NCI-H748 treated with DMSO at 0.1 percent for 48 hours (cell line): ENCODE measurements at regions not wholly inside any gene's neighbourhood (a gene's known extent, or its start where the extent isn't known, plus 50 kb on each side); places are given as distances from the start of the nearest gene placed in this dataset.
"Not testable (repeated sequence)": the region's sequence is repeated elsewhere in the genome, so short reads cannot be mapped to it uniquely, and the experiment has no call there.

Source experiments
- DNase-seq: peaks from one replicate; lab custom pipeline; 2025; lab: John Stamatoyannopoulos, UW

DNA sequence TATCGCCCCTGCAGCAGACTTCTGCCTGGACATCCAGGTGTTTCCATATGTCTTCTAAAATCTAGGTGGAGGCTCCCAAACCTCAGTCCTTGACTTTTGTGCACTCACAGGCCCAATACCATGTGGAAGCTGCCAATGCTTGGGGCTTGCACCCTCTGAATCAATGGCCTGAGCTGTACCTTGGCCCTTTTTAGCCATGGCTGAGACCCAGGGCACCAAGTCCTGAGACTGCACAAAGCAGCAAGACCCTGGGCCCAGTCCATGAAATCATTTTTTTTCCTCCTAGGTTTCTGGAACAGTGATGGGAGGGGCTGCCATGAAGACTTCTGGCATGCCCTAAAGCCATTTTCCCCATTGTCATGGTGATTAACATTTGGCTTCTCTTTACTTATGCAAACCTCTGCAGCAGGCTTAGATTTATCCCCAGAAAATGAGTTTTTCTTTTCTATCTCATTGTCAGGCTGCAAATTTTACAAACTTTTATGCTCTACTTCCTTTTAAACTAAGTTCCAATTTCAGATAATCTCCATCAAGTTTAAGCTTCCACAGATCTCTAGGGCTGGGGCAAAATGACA lies 1445.8 kb upstream of the FLRT2 start:
- DNase-seq: no peak

DNA sequence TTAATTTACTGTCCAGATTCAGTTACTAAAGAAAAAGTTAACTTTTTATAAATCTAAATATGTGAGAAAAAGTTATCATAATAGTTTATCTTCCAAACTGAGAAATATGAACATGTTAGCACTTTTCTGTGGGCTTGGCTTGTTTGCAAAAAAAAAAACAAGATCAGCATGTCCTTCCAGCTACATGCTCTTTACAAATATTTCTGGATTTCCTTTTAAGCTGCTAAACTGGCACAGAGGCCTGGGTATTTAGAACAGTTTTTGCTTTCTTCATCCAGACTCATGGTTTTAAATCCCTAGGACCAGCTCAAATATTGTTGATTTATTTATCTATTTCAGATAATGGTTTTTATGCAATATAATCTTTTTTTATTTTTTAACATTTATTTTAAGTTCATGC lies 1444.5 kb upstream of the FLRT2 start:
- DNase-seq: no peak

DNA sequence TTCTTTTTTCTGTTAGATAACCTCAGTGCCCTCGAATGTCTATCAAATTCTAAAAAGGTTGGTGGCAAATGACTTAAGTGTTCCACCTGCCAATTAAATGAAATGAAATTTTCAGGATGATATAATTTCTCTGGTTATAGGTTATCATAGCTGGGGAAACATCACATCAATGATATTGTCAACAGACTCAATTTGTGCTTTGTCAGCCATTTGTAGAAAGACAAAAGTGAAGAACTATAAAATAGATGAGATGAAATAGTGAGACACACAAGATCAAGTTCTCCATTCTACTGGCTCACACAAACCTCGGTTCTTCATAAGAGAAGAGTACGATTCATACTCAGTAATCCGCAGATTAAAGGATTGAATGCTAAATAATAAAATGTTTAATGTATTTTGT lies 1443.2 kb upstream of the FLRT2 start:
- no peak for DNase-seq

DNA sequence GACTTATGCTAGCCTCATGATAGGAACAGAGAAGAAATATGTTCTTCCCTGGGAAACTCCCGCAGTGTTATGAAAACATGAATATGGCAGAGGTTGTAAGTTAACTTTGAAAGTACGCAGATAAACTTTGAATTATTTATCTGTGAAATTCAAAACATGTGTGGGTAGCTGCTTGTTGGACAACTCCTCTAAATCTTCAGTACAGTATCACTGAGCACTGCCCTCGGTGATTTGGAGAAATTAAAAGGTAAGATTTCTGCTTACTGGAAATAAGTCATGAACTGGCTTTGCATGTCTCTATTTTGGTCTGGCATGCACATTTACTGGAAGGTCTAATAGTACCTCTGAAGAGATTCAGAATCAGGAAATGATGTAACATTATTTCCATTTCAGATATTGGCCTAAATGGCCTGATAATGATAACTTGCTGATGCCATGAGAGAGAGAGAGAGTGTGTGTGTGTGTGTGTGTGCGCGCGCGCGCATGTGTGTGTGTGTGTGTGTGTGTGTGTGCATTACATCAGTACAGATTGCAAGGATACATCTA lies 1441.9 kb upstream of the FLRT2 start:
- no peak for DNase-seq

DNA sequence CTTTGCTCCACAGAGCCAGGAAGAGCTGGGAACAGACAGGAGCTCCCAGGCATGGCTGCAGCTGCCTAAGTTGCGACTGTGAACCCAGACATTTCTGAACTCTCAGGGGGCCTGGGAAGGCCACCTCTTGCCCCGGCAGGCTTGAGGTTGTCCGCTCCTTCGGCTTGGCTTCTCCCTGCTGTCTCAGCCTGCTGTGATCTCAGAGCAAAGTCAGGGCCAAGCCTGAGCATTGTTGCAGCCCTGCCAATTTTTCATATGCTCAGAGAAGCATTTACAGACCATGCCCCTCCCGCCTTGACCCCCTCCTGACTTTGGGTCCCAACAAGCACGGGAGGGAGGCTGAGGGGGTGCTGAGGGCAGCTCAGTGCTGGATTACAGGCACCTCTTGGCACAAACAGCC lies 1439.1 kb upstream of the FLRT2 start:
- DNase-seq: no peak

DNA sequence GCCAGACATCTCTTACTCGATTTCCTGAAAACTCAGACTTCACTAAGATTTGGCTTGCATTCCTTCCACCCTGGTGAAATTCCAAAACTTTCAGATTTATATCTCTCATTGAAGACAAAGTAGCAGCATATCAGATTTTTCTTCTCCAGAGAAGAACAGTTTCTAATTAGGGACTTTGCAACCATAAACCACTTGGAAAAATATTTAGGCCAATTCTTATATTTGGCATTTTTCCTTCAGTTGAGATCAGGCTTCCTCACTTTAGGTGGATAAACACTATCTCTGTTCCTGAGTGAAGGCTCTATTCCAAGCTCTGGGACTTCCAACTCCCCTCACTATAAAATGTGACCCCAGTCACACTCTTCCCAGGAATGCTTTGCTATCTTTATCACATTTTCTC lies 1434.3 kb upstream of the FLRT2 start:
- no peak for DNase-seq

DNA sequence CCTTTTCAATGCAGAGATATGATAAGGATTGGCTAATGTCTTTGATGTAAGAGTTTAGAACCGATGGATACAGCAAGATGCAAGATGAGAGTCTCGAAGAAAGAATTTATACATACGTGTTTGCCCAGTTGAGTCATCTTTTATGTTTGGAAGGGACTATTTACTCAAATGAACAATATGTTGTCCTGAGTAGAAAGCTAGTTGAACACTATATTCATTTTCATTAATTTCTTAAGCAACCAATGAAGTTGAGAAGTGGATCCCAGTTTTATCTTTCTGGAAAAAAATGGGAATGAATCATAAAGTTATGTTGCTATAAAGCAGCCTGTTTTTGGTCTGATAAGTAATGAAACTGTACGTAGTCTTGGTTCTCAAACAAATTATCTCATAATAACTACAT lies 1431.7 kb upstream of the FLRT2 start:
- no peak for DNase-seq

DNA sequence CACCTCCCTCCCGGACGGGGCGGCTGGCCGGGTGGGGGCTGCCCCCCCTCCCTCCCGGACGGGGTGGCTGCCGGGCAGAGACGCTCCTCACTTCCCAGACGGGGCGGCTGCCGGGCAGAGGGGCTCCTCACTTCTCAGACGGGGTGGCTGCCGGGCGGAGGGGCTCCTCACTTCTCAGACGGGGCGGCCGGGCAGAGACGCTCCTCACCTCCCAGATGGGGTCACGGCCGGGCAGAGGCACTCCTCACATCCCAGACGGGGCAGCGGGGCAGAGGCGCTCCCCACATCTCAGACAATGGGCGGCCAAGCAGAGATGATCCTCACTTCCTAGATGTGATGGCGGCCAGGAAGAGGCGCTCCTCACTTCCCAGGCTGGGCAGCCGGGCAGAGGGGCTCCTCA lies 1430.4 kb upstream of the FLRT2 start:
- not testable (repeated sequence) for DNase-seq

DNA sequence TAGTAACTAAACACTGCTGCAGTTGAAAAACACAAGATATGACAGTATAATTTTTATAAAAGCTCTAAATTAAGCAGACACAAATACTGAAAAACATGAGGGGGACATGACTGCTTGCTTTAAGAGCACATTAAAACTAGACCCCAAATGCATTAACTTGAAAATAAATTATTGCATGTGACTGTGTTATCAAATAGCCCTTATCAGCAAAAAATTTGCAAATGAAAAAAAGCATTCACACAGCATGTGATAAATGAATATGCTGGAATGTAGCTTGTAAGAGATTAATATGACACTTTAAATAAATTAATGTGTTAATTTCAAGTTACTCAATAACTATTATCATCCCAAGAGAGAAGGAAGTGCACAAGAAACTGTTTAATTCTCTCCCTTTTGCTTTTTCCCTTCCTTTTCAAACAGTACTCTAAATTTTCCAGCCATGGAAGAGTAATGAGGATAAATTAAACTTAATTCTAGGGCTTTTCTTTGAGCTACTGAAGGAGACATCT lies 1422.1 kb upstream of the FLRT2 start:
- DNase-seq: no peak

DNA sequence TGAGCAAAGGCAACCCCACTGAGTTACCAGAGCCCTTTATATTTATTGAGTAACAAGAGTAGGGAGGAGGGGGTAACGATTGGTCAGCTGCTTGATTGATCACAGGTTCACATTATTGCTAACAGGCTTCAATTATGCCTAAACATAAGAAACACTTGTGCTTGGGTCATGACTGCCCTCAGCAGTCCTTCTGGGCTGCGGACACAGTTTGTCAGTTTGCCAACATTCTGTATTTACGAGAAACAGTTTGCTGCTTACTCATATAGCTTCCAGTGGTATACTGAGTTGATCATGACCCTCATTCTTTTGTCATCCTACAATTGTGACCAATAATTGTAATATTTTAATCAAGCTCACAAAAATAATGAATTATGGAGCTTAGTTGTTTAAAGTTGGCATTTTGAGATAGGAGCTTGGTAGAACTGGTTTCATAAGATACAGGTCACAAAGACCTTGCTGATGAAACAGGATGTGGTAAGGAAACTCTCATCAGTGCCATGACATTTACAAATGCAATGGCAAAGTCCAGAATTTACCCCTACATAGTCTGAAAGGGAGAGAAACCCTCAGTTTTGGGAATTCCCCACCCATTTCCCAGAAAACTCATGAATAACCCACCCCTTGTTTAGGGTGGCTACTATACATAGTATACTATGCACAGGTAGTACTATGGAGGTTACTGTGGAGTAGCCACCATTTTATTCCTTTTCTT lies 1421.0 kb upstream of the FLRT2 start:
- no peak for DNase-seq

DNA sequence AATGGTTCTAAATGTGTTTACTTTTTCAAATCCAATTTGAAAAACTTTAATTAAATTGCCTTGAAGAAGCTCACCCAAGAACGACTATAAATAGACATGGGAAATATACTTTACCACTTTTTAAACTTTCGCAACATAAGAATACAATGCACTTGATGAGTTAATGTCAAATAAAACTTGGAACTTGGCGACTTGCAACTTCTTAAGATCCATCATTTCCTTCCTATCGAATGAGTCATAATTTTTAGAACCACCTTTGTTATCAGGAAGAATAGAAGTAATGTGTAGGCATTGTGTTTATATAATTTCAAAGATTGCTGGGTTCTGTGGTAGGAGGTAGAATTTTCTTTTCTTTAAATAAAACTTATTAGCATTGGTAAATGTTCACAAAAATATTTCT lies 1417.4 kb upstream of the FLRT2 start:
- no peak for DNase-seq

DNA sequence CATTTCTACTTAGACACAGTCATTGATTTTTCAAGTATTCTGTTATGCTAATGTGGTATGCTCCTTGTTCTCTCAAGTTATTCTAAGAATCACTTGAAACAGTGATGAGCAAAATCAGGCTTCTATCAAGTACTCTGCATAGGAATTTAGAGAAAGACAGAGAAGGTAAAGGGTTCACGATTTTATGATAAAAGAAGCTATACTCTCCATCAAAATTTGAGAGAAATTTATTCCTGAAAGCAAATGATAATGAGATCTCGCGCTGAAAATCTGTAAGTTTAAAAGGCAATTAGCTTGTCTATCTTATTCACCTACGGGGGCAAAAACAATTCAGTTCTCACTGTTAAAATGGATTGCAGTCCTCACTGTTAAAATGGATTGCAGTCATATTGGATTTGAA lies 1404.3 kb upstream of the FLRT2 start:
- DNase-seq: no peak

DNA sequence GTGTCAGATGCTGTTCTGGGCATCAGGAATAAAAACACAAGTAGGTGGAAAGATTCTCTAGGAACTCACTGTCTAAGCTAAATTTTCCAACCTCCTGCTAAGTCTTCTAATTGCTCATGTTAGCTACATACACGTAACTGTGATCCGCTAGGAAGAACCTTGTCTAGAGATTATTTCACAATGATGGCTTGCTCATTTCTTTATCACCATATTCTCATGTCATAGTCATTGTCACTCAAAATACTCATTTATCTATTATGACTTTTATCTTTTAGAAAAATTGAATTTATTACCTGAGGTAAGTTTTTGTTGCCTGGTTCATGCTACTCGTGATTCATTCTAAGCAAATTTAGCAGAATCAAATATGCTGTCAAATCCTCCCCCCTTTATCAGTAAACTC lies 1402.4 kb upstream of the FLRT2 start:
- DNase-seq: no peak

DNA sequence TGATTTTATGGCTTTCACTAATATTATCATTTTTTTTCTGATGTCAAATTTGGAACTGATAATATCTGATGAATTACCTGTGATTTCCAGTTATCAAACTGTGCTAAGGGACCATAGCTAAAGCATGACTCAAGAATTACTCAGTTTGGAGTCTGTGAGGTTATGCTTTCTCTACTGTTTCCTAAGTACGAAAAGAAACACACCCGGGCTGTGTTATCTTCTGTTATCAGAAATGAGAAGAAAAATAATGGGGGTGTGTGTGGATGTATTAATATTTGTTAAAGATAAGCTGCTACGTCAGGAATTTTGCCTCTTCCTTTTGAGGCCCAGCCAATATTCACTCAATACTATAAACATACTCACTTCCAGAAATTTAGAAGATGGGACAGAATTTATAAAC lies 1401.9 kb upstream of the FLRT2 start:
- DNase-seq: no peak

DNA sequence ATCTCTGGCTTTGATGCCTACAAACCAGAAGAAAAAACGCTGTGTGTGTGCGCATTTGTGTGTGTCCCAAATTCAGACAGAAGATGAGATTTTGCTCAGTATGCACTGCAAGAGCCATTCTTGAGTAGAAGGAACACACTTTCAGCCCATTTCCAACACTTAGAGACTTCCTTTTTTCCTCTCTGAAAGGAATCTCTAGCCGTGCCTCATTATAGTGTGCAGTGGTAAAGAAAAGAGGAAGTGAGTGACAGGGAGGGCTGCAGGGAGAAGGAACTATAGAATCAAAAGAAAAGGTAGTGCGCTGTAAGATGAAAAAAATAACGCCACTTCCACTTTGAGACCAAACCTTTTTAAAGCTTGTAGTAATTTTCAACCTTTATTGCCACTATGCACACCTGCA lies 1400.9 kb upstream of the FLRT2 start:
- DNase-seq: no peak

DNA sequence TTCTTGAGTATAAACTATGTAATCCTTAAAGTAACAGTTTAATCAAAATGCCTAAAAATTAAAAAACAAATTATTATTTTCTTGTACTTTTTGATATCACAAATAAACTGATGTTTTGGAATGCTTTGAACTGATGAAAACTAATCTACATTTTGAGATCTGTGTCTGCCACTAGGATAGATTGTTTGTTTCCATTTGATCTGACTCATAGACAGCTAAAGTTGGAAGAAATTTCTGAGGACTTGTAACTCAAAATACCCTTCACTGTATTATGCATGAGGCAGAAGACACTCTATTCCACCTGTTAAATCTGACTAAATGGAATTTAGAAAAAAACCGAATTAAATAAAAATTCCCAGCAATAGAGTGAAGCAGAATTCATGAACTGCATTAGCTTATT lies 1400.0 kb upstream of the FLRT2 start:
- DNase-seq: no peak

DNA sequence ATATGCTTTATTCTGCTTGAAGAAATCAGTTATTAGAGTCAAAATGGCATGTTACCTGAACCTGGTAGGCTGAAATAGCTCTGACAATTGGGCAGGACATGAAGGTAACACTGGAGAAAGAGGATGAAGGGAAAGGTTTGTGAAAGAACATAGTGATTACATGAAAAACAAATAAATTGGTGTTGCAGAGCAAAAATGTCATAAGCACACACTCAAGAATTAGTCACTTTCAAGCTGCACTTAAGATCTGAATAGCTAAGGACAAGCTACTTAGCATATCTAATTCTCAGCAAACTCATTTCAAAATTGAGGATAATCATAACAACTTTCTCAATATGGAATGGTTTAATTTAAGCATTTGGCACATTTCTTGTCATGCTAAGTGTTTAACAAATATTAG lies 1398.0 kb upstream of the FLRT2 start:
- no peak for DNase-seq

DNA sequence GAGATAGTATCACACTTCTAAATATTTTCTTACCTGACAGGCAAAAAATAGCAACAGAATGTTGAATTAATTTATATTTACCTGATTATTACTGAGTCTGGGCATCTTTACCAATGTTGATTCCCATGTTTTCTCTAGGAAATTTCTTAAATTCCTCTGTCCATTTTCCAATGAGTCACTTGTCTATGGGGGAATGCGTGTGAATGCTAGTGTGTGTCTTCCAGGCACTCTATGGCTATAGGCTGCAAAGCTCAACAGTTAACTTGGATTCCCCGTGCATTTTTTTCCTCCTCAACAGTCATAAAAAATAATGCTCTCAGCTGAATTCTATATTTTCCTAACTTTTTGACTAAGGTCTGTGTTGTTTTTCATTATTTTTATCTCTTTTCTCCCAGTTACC lies 1385.8 kb upstream of the FLRT2 start:
- no peak for DNase-seq

DNA sequence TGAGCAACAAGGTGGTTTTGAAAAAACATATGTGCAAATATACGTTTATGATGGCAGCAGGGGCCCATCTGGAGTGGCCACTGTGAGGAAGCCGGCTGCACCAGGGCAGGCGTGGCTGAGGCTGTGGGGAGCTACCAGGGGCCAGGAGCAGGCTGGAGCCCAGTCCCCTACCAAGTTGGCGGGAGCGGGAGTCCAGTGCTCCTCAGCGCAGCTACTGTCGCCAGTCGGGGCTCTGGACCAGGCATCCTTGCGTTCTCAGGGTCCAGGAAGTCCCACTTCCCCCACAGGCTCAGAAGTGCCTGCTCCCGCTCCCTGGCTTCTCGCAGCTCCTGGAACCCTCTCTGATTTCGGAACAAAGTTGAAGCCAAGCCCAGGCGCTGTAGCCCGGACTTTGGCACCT lies 1377.5 kb upstream of the FLRT2 start:
- no peak for DNase-seq

DNA sequence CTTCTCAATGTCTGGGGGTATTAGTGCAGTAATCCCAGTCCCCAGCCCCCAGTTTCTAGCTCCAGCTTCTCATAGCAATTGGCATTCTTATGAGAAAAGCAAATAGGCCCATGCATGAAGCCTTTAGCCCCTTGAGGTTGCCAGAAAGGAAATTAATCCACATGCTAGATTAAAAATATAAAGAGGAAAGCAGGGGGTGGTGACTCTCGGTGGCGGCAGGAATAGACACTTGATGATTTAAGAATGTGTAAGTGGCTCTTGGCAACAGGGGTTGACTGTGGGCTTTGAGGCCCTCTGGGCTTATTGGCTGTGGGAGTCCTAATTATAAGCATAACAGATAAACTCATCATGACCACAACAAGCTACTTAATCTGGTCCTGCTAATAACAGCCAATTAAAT lies 1367.3 kb upstream of the FLRT2 start:
- DNase-seq: no peak

DNA sequence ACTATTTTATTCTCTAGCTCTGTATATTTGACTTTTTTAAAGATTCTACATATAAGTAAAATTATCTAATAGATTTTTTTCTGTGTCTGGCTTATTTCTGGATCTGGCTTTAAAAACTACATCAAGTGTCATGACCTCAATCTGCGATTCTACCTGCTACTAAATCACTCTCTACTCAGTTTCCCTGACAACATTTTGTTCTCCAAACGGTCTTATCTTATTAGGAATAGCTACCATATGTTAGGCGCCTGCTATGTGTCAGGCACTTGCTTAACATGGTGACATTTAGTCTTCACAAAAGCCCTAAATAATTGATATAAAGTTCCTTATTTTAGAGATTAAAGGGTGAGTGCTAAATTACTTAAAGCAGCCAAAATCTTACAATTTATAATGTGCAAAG lies 1362.9 kb upstream of the FLRT2 start:
- DNase-seq: no peak

DNA sequence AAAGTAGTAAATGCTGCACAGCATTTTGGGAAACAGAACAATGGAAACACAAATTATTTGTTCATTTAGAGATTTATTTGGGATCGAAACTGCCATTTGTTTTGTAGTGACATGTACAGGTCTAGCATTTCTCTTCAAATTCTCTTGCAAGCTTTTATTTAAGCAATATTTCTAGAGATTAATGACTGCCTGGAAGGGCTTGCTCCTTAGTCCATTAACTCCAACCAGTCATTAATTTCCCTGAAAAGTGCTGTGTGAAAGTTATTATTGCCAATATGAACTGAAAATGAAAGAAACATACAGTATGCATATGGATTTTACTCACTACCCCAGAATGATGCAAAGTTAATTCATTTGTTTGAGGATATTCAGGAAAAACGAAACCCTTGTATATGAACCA lies 1349.6 kb upstream of the FLRT2 start:
- no peak for DNase-seq

DNA sequence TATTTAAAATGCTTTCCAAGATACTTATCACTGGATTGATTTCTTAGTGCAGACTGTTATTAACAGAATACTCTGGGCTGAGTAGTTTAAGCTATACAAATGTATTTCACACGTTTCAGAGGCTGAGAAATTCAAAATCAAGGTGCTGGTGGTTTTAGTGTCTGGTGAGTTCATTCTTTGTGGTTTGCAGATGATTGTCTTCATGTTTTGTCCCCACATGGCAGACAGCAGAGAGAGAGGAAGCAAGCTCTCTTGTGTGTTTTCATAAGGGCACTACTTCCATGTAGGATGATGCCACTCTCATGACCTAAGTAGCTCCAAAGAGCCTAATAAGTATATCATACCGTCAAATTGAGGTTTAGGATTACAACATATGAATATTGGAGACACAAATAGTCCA lies 1348.9 kb upstream of the FLRT2 start:
- DNase-seq: no peak

DNA sequence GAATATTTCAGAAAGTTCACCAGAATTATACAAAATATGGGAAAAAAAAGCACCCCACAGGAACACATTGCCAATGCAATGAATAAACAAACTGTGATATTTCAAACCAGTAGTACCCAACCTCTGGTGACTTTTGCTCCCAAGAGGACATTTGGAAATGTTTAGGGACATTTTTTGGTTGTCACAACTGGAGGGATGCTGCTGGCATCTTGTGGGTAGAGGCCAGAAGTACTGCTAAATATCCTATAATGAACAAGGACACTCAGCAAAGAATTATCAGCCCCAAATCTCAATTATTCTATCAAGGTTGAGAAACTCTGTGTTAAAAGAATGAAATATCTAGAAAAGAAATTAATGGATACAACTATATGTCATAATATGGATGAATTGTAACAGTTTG lies 1334.4 kb upstream of the FLRT2 start:
- no peak for DNase-seq
